ENCODE measurements at regions not wholly inside any gene's neighbourhood (a gene's known extent, or its start where the extent isn't known, plus 50 kb on each side); places are given as distances from the start of the nearest gene placed in this dataset.

DNA sequence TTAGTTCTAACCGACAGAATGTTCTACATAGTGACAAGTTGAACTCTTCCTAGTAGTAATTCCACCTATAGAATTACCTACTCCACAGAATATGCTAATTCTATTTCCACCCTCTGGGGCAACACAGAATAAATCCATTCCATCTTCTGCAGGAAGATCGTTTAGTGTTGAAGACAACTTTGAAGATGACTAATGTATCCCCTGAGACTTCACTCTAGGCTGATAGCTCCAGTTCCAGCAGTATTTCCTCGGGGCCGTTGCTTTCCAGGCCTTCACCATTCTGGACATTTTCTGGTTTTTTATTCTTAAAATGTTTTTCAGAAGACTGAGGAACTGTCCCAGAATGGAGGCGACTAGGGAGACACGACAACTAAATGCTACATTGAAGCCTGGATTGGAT is 61.0 kb upstream of the CSF1 start:
- Histone ChIP-seq H4K20me1 (ENCODE audit: insufficient read depth) (no peaks in the 10 kb centered on the region), H2AFZ (ENCODE audit: low read depth, low read length, poor library complexity, severe bottlenecking) (no peak overlapping the region), H3K79me2 (ENCODE audit: insufficient read depth, low read length) (no peaks in the 10 kb centered on the region), H3K4me2 (ENCODE audit: low read length) (no peak overlapping the region), H3K9me2 (ENCODE audit: insufficient read depth) (no peaks in the 10 kb centered on the region), H3K27ac (ENCODE audit: low read depth, low read length) (no peak overlapping the region), H3K27me3 (ENCODE audit: insufficient read depth, low read length) (no peaks in the 10 kb centered on the region), H3K36me3 (ENCODE audit: control insufficient read depth in 1 of 2, insufficient read depth in 2 of 2, low read length in 2 of 2) (no peaks in the 10 kb centered on the region), H3K4me3 (replicated peaks in 1 of 2; ENCODE audit: low read depth in 1 of 2, low read length in 2 of 2) (no peak overlapping the region), H3K9me3 (ENCODE audit: control insufficient read depth in 1 of 2, insufficient read depth in 1 of 2, low read depth in 1 of 2, low read length in 2 of 2) (no peaks in the 10 kb centered on the region), H3K4me1 (ENCODE audit: control insufficient read depth in 1 of 2, insufficient read depth in 2 of 2, low read length in 2 of 2) (peaks cover 0 to 12% of the 10 kb centered on the region in 2 experiments; a peak in 2 of 4 replicates), H3K9ac (ENCODE audit: low read length) (no peak overlapping the region)
- DNase-seq (ENCODE audit: low read depth, low spot score): no peak
- TF ChIP-seq RAD21 (IDR thresholded peaks at IDR 0.05; ENCODE audit: low read depth): no peak
- ChIA-PET CTCF (no interaction called here), RAD21 (ENCODE audit: low non-redundant PET in 1 of 2, low total read pairs in 2 of 2, uncharacterized antibody in 2 of 2, unreplicated experiment in 2 of 2) (no interaction called here), POLR2A (no interaction called here)
- no TSS peak for BruUV-seq (replicated peaks)
- ATAC-seq: no peak
- intact Hi-C loops (cut with micrococcal nuclease): no loop called here

GRCh38 chr1:109847251-109847650 is 63.4 kb upstream of the CSF1 start:
- ChIA-PET POLR2A (no interaction called here), CTCF (no interaction called here)

More at GRCh38 chr1:109847251-109847650, 63.4 kb upstream of the CSF1 start:
- TF ChIP-seq POLR2AphosphoS5 (IDR thresholded peaks at IDR 0.05; ENCODE audit: low read depth, low read length): no peak
- no peak for TF ChIP-seq ZNF274 (IDR thresholded peaks at IDR 0.05; ENCODE audit: low read depth, low read length)
- no peak for TF ChIP-seq CEBPB (IDR thresholded peaks at IDR 0.05; ENCODE audit: low read depth)
- no peak for TF ChIP-seq MAX (IDR thresholded peaks at IDR 0.05)
- TF ChIP-seq EGR1 (IDR thresholded peaks at IDR 0.05; ENCODE audit: low read depth): no peak
- TF ChIP-seq SP1 (IDR thresholded peaks at IDR 0.05; ENCODE audit: low read depth): no peak
- no peak for TF ChIP-seq YY1 (IDR thresholded peaks at IDR 0.05; ENCODE audit: extremely low read depth, insufficient replicate concordance, low read depth, low read length)
- no peak for TF ChIP-seq SIN3A (IDR thresholded peaks at IDR 0.05; ENCODE audit: low read depth)
- no peak for TF ChIP-seq EZH2 (IDR thresholded peaks at IDR 0.05)
- TF ChIP-seq ZFX (IDR thresholded peaks at IDR 0.05): no peak
- no peak for TF ChIP-seq JUND (IDR thresholded peaks at IDR 0.05)
- TF ChIP-seq SRF (IDR thresholded peaks at IDR 0.05; ENCODE audit: low read depth): no peak
- Histone ChIP-seq H3K27ac (ENCODE audit: low read depth, low read length) (no peak overlapping the region), H3K9me2 (ENCODE audit: insufficient read depth) (no peaks in the 10 kb centered on the region), H3K36me3 (ENCODE audit: control insufficient read depth in 1 of 2, insufficient read depth in 2 of 2, low read length in 2 of 2) (no peaks in the 10 kb centered on the region), H3K4me3 (replicated peaks in 1 of 2; ENCODE audit: low read depth in 1 of 2, low read length in 2 of 2) (no peak overlapping the region), H4K20me1 (ENCODE audit: insufficient read depth) (no peaks in the 10 kb centered on the region), H2AFZ (ENCODE audit: low read depth, low read length, poor library complexity, severe bottlenecking) (no peak overlapping the region), H3K9me3 (ENCODE audit: control insufficient read depth in 1 of 2, insufficient read depth in 1 of 2, low read depth in 1 of 2, low read length in 2 of 2) (no peaks in the 10 kb centered on the region), H3K27me3 (ENCODE audit: insufficient read depth, low read length) (no peaks in the 10 kb centered on the region), H3K9ac (ENCODE audit: low read length) (no peak overlapping the region), H3K79me2 (ENCODE audit: insufficient read depth, low read length) (no peaks in the 10 kb centered on the region), H3K4me2 (ENCODE audit: low read length) (no peak overlapping the region), H3K4me1 (ENCODE audit: control insufficient read depth in 1 of 2, insufficient read depth in 2 of 2, low read length in 2 of 2) (peaks cover 0 to 12% of the 10 kb centered on the region in 2 experiments; a peak in 2 of 4 replicates)
- ATAC-seq (no peak; the same call in 1 of the 2 replicates), DNase-seq (ENCODE audit: low read depth, low spot score) (no peak)
- no TSS peak for BruUV-seq (replicated peaks)
- intact Hi-C loops (cut with micrococcal nuclease): no loop called here
- RAD21 ChIA-PET (ENCODE audit: low non-redundant PET in 1 of 2, low total read pairs in 2 of 2, uncharacterized antibody in 2 of 2, unreplicated experiment in 2 of 2): no interaction called here

Measured in HCT116 (cell line).